Gastrocnemius medialis (tissue), 4 donors: ENCODE measurements at regions not wholly inside any gene's neighbourhood (a gene's known extent, or its start where the extent isn't known, plus 50 kb on each side); places are given as distances from the start of the nearest gene placed in this dataset.

Experiments used
- ATAC-seq, 2 donors: fragments of 150-250 bp; one replicate each; pipeline ENCODE4 v1.9.1; 2016
- DNase-seq, 2 donors: peaks; one replicate each; pipeline ENCODE4 v3.0.0-alpha.2; 2019
- H3K27ac ChIP-seq, 4 donors: fragments of 200-600 bp; sonication (generic); 1 replicate in 1 of 4; 2 replicates in 3 of 4; pipeline ENCODE4 v1.5.1; 2016 to 2018; ENCODE audit warnings: mild to moderate bottlenecking in 2 of 4, moderate library complexity in 1 of 4
- H3K27me3 ChIP-seq, 3 donors: fragments of 200-600 bp; sonication (generic) in 2 of 3; 1 replicate in 1 of 3; 2 replicates in 2 of 3; pipeline versions ENCODE4 v1.5.1 to v1.6.0; 2016 to 2019; ENCODE audit warnings: mild to moderate bottlenecking in 1 of 3, moderate library complexity in 1 of 3
- H3K36me3 ChIP-seq, 2 donors: fragments of 200-600 bp; sonication (generic) in 1 of 2; one replicate each; pipeline ENCODE4 v1.5.1; 2017 to 2018
- H3K4me1 ChIP-seq, 2 donors: fragments of 200-600 bp; sonication (generic) in 1 of 2; one replicate each; pipeline ENCODE4 v1.5.1; 2016 to 2017; ENCODE audit warnings: mild to moderate bottlenecking in 2 of 2
- H3K4me3 ChIP-seq, 4 donors: fragments of 200-600 bp; sonication (generic) in 3 of 4; 1 replicate in 1 of 4; 2 replicates in 3 of 4; pipeline ENCODE4 v1.5.1; 2016 to 2019; ENCODE audit warnings: mild to moderate bottlenecking in 2 of 4
- H3K9me3 ChIP-seq, 3 donors: fragments of 200-600 bp; sonication (generic) in 2 of 3; 1 replicate in 1 of 3; 2 replicates in 2 of 3; pipeline ENCODE4 v1.5.1; 2016 to 2019
- POLR2A ChIP-seq, 2 donors: fragments of 450-650 bp; IDR thresholded peaks; one replicate each; pipeline ENCODE4 v1.6.1; 2017; ENCODE audit warnings: antibody characterized with exemption in 2 of 2, mild to moderate bottlenecking in 2 of 2, moderate library complexity in 2 of 2
- in situ Hi-C, 4 donors: fragments of 200-750 bp; cut with MboI; loops; one replicate each; pipeline versions ENCODE4 v1.15.0 to v1.8.0; 2017; ENCODE audit warnings: low sequenced_read_pairs in 4 of 4
- intact Hi-C: fragments of 100-400 bp; cut with DNase I; formaldehyde crosslinking; loops from one replicate; pipeline ENCODE4 v1.15.1; 2023; ENCODE audit warnings: low total_unique reads
- TF ChIP-seq, protein P1 (sequence below), 5 experiments: fragments of 450-650 bp in 3 of 5; fragments of 200-600 bp in 2 of 5; sonication (generic) in 2 of 5; IDR thresholded peaks in 4 of 5; conservative IDR thresholded peaks in 1 of 5; 1 replicate in 4 of 5; 2 replicates in 1 of 5; pipeline ENCODE4 v1.5.1; 2016 to 2019; ENCODE audit warnings: antibody characterized with exemption in 5 of 5, mild to moderate bottlenecking in 3 of 5, moderate library complexity in 3 of 5

DNA sequence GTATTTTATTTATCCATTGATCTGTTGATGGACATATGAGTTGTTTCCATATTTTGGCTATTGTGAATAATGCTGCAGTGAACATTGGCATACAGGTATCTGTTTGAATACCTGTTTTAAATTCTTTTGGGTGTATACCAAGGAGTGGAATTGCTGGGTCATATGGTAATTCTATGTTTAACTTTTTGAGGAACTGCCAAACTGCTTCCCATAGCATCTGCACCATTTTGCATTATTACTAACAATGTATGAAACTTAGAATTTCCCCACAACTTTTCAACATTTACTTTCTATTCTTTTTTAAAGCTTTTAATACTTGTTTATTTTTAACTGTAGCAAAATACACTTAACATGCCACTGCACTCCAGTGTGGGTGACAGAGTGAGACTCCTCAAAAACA, 57.0 kb upstream of the MSN start:
- TF ChIP-seq, protein P1, sequence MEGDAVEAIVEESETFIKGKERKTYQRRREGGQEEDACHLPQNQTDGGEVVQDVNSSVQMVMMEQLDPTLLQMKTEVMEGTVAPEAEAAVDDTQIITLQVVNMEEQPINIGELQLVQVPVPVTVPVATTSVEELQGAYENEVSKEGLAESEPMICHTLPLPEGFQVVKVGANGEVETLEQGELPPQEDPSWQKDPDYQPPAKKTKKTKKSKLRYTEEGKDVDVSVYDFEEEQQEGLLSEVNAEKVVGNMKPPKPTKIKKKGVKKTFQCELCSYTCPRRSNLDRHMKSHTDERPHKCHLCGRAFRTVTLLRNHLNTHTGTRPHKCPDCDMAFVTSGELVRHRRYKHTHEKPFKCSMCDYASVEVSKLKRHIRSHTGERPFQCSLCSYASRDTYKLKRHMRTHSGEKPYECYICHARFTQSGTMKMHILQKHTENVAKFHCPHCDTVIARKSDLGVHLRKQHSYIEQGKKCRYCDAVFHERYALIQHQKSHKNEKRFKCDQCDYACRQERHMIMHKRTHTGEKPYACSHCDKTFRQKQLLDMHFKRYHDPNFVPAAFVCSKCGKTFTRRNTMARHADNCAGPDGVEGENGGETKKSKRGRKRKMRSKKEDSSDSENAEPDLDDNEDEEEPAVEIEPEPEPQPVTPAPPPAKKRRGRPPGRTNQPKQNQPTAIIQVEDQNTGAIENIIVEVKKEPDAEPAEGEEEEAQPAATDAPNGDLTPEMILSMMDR (IDR thresholded peaks at IDR 0.05 in 4 of 5, conservative IDR thresholded peaks at IDR 0.05 in 1 of 5) = no peak
- no peak for TF ChIP-seq POLR2A (IDR thresholded peaks at IDR 0.05)
- DNase-seq (no peak), ATAC-seq (no peak)
- intact Hi-C loops (no loop called here), in situ Hi-C loops (no loop called here)
- Histone ChIP-seq H3K4me1 (no peaks in the 10 kb centered on the region), H3K27me3 (no peaks in the 10 kb centered on the region), H3K27ac (no peak overlapping the region), H3K9me3 (no peaks in the 10 kb centered on the region), H3K4me3 (no peak overlapping the region), H3K36me3 (no peaks in the 10 kb centered on the region)

GRCh38 chrX:65610040-65610439, 57.4 kb upstream of the MSN start:
- TF ChIP-seq, protein P1 (IDR thresholded peaks at IDR 0.05 in 4 of 5, conservative IDR thresholded peaks at IDR 0.05 in 1 of 5) = no peak
- TF ChIP-seq POLR2A (IDR thresholded peaks at IDR 0.05) = no peak
- intact Hi-C loops (no loop called here), in situ Hi-C loops (no loop called here)
- DNase-seq (no peak), ATAC-seq (no peak)
- H3K9me3 ChIP-seq = no peaks in the 10 kb centered on the region
- no peak overlapping the region for H3K27ac ChIP-seq
- no peaks in the 10 kb centered on the region for H3K36me3 ChIP-seq
- no peak overlapping the region for H3K4me3 ChIP-seq
- no peaks in the 10 kb centered on the region for H3K27me3 ChIP-seq
- no peaks in the 10 kb centered on the region for H3K4me1 ChIP-seq

- H3K27ac ChIP-seq = no peak overlapping the region
- TF ChIP-seq POLR2A (IDR thresholded peaks at IDR 0.05) = no peak
- TF ChIP-seq, protein P1 (IDR thresholded peaks at IDR 0.05 in 4 of 5, conservative IDR thresholded peaks at IDR 0.05 in 1 of 5) = no peak
- in situ Hi-C loops (loop anchor here in 1 of 4 donors (10.0 kb wide), 1 partner anchor 96 kb away; no protein-coding TSS in a partner anchor), intact Hi-C loops (no loop called here)
- ATAC-seq (no peak), DNase-seq (no peak)
- no peaks in the 10 kb centered on the region for H3K4me1 ChIP-seq
- H3K36me3 ChIP-seq = no peaks in the 10 kb centered on the region
- H3K9me3 ChIP-seq = no peaks in the 10 kb centered on the region
- no peak overlapping the region for H3K4me3 ChIP-seq
- no peaks in the 10 kb centered on the region for H3K27me3 ChIP-seq
These were observed 58.2 kb upstream of the MSN start for GRCh38 chrX:65609237-65609636.

DNA sequence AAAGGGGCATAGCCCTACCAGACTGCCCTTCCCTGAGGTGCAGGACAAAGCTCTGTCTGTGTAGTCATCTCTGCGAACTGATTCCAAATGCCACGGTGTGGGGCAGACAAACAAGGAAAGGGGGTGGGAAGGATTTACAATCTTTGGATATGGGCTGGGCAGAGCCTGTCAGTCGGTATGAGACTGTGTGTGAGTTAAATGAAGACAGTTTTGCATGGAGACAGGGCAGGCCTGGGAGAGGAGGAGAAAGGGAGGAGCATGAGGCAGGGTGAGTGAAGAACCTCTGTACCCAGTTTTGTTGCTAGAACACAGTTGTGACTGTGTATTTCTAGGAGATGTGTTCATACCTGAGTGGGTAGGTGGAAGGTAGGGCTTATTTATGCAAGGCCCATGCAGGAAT, 59.4 kb upstream of the MSN start:
- intact Hi-C loops (no loop called here), in situ Hi-C loops (loop anchor here in 1 of 4 donors (10.0 kb wide), 1 partner anchor 97 kb away; no protein-coding TSS in a partner anchor)
- DNase-seq (no peak), ATAC-seq (no peak)
- TF ChIP-seq, protein P1 (IDR thresholded peaks at IDR 0.05 in 4 of 5, conservative IDR thresholded peaks at IDR 0.05 in 1 of 5) = no peak
- no peak for TF ChIP-seq POLR2A (IDR thresholded peaks at IDR 0.05)
- Histone ChIP-seq H3K4me3 (no peak overlapping the region), H3K27me3 (no peaks in the 10 kb centered on the region), H3K36me3 (no peaks in the 10 kb centered on the region), H3K9me3 (no peaks in the 10 kb centered on the region), H3K27ac (no peak overlapping the region), H3K4me1 (peaks cover 0 to 3% of the 10 kb centered on the region in 2 donors)
